Testis (tissue), 2 donors: ENCODE measurements at regions not wholly inside any gene's neighbourhood (a gene's known extent, or its start where the extent isn't known, plus 50 kb on each side); places are given as distances from the start of the nearest gene placed in this dataset.

ENCODE experiments used
- DNase-seq: peaks from one replicate; pipeline ENCODE4 v3.0.0-alpha.2; 2019
- H3K27ac ChIP-seq, 2 donors: fragments of 200-600 bp; sonication (generic); one replicate each; pipeline ENCODE4 v1.5.1; 2019
- H3K27me3 ChIP-seq: fragments of 200-600 bp; sonication (generic); one replicate; pipeline ENCODE4 v1.5.1; 2019
- H3K36me3 ChIP-seq: fragments of 200-600 bp; sonication (generic); one replicate; pipeline ENCODE4 v1.5.1; 2017; ENCODE audit warnings: low read depth; ENCODE audit errors: missing control alignments
- H3K4me1 ChIP-seq: fragments of 200-600 bp; sonication (generic); one replicate; pipeline ENCODE4 v1.5.1; 2019
- H3K4me3 ChIP-seq, 2 donors: fragments of 200-600 bp; sonication (generic); one replicate each; pipeline ENCODE4 v1.5.1; 2017 to 2019
- H3K9me3 ChIP-seq: fragments of 200-600 bp; sonication (generic); one replicate; pipeline ENCODE4 v1.5.1; 2017
- CTCF ChIP-seq, 3 experiments: fragments of 450-650 bp in 2 of 3; fragments of 200-600 bp in 1 of 3; sonication (generic) in 1 of 3; IDR thresholded peaks; one replicate each; pipeline ENCODE4 v1.5.1; 2016 to 2019; ENCODE audit warnings: antibody characterized with exemption in 3 of 3, mild to moderate bottlenecking in 2 of 3, moderate library complexity in 1 of 3
- POLR2A ChIP-seq: fragments of 450-650 bp; IDR thresholded peaks from one replicate; pipeline ENCODE4 v1.6.1; 2017; ENCODE audit warnings: antibody characterized with exemption, mild to moderate bottlenecking, moderate library complexity
- WGBS, 2 donors: methylation state at CpG; one replicate each; pipeline ENCODE4 v1.1.5; 2018; 5-methylcytosine and 5-hydroxymethylcytosine counted together
- intact Hi-C: fragments of 100-400 bp; cut with DNase I; formaldehyde crosslinking; loops from one replicate; pipeline ENCODE4 v1.15.1; 2023; ENCODE audit warnings: low total_unique reads

- Histone ChIP-seq H3K27ac (no peak overlapping the region), H3K36me3 (no peaks in the 10 kb centered on the region), H3K9me3 (no peaks in the 10 kb centered on the region), H3K4me1 (no peaks in the 10 kb centered on the region), H3K27me3 (no peaks in the 10 kb centered on the region), H3K4me3 (no peak overlapping the region)
- intact Hi-C loops = no loop called here
- no peak for TF ChIP-seq CTCF (IDR thresholded peaks at IDR 0.05)
- WGBS, 2 donors = 64 to 100% methylated on average over 2 of the region's 2 CpGs
- no peak for DNase-seq
Measured at GRCh38 chr1:182217967-182218366, 156.5 kb upstream of the ZNF648 start.

GRCh38 chr1:182217071-182217470 lies 155.6 kb upstream of the ZNF648 start:
- H3K9me3 ChIP-seq = no peaks in the 10 kb centered on the region
- 93 to 95% methylated on average over 3 of the region's 3 CpGs for WGBS, 2 donors
- TF ChIP-seq POLR2A (no peak), CTCF (IDR thresholded peaks at IDR 0.05) (no peak)
- no peaks in the 10 kb centered on the region for H3K36me3 ChIP-seq
- no peaks in the 10 kb centered on the region for H3K27me3 ChIP-seq
- intact Hi-C loops = no loop called here
- H3K27ac ChIP-seq = no peak overlapping the region
- no peaks in the 10 kb centered on the region for H3K4me1 ChIP-seq
- no peak for DNase-seq
- H3K4me3 ChIP-seq = no peak overlapping the region

GRCh38 chr1:182215764-182216163 lies 154.3 kb upstream of the ZNF648 start:
- no peaks in the 10 kb centered on the region for H3K36me3 ChIP-seq
- no peak for DNase-seq
- no peak for TF ChIP-seq CTCF (IDR thresholded peaks at IDR 0.05)
- intact Hi-C loops = no loop called here
- no peaks in the 10 kb centered on the region for H3K4me1 ChIP-seq
- H3K9me3 ChIP-seq = no peaks in the 10 kb centered on the region
- H3K27ac ChIP-seq = no peak overlapping the region
- no peaks in the 10 kb centered on the region for H3K27me3 ChIP-seq
- no peak overlapping the region for H3K4me3 ChIP-seq

- Histone ChIP-seq H3K27ac (no peak overlapping the region), H3K9me3 (no peaks in the 10 kb centered on the region), H3K36me3 (no peaks in the 10 kb centered on the region), H3K4me1 (no peaks in the 10 kb centered on the region), H3K4me3 (no peak overlapping the region), H3K27me3 (no peaks in the 10 kb centered on the region)
- intact Hi-C loops = no loop called here
- TF ChIP-seq CTCF (IDR thresholded peaks at IDR 0.05) (no peak), POLR2A (no peak)
- no peak for DNase-seq
- 87 to 90% methylated on average over 1 of the region's 1 CpG for WGBS, 2 donors
Measured at GRCh38 chr1:182213163-182213562, 151.7 kb upstream of the ZNF648 start.

- intact Hi-C loops = no loop called here
- TF ChIP-seq CTCF (IDR thresholded peaks at IDR 0.05) (no peak), POLR2A (no peak)
- Histone ChIP-seq H3K27me3 (no peaks in the 10 kb centered on the region), H3K36me3 (no peaks in the 10 kb centered on the region), H3K4me1 (peaks cover 11% of the 10 kb centered on the region), H3K27ac (no peak overlapping the region), H3K4me3 (no peak overlapping the region), H3K9me3 (no peaks in the 10 kb centered on the region)
- no peak for DNase-seq
Measured at GRCh38 chr1:182211386-182211785, 149.9 kb upstream of the ZNF648 start.
